ENCODE measurements at regions not wholly inside any gene's neighbourhood (a gene's known extent, or its start where the extent isn't known, plus 50 kb on each side); places are given as distances from the start of the nearest gene placed in this dataset.

- no peak overlapping the region for H2AFZ ChIP-seq (replicated peaks; ENCODE audit: low read length, poor library complexity)
- H3K23ac ChIP-seq (ENCODE audit: low read depth, low read length), result no peak overlapping the region
- ChIA-PET CTCF (no interaction called here), POLR2A (ENCODE audit: unreplicated experiment) (no interaction called here)
- H3K9ac ChIP-seq (ENCODE audit: low read depth, low read length), result no peak overlapping the region
- H4K20me1 ChIP-seq (ENCODE audit: insufficient read depth, low read length), result no peaks in the 10 kb centered on the region
- H3K56ac ChIP-seq (ENCODE audit: extremely low read depth, insufficient read depth, low read length), result no peak overlapping the region
- H2AK9ac ChIP-seq (replicated peaks; ENCODE audit: low read depth, low read length, poor library complexity), result no peak overlapping the region
- no peak for TF ChIP-seq RCOR1 (IDR thresholded peaks at IDR 0.05; ENCODE audit: insufficient replicate concordance, low read length)
- no peak for TF ChIP-seq MAZ (IDR thresholded peaks at IDR 0.05; ENCODE audit: borderline replicate concordance, low read depth, low read length)
- TF ChIP-seq MXI1 (IDR thresholded peaks at IDR 0.05; ENCODE audit: borderline replicate concordance, low read depth, low read length), result no peak
- no peak overlapping the region for H3K27ac ChIP-seq (ENCODE audit: insufficient read depth, low read length)
- H2AK5ac ChIP-seq (ENCODE audit: low read depth, low read length), result no peak overlapping the region
- BruUV-seq (replicated peaks), result no TSS peak
- no peak for DNase-seq
- no peaks in the 10 kb centered on the region for H3K79me1 ChIP-seq (ENCODE audit: low read depth in 1 of 2, low read length in 2 of 2)
- no peak overlapping the region for H3K4ac ChIP-seq (ENCODE audit: low read depth, low read length)
- in situ Hi-C loops (cut with MboI; ENCODE audit: low sequenced_read_pairs) (no loop called here), intact Hi-C loops (cut with micrococcal nuclease) (no loop called here), dilution Hi-C loops (cut with HindIII; ENCODE audit: low sequenced_read_pairs, unreplicated experiment) (no loop called here)
- H2BK15ac ChIP-seq (ENCODE audit: low read depth, low read length), result no peak overlapping the region
- no peak overlapping the region for H2BK20ac ChIP-seq (ENCODE audit: low read depth, low read length)
- no CpG with 5 or more reads among the region's 2 CpGs for WGBS, 2 experiments (ENCODE audit: extremely low coverage in 2 of 2, insufficient read length in 1 of 2)
- peaks cover 4% of the 10 kb centered on the region; the same call in 1 of the 2 replicates for H3K9me3 ChIP-seq (ENCODE audit: control insufficient read depth, insufficient read depth, low read length)
- H3K4me1 ChIP-seq (ENCODE audit: control insufficient read depth, insufficient read depth, low read length), result no peaks in the 10 kb centered on the region
- no peaks in the 10 kb centered on the region for H3K9me1 ChIP-seq (ENCODE audit: insufficient read depth, low read length)
- no peak overlapping the region for H4K91ac ChIP-seq (ENCODE audit: insufficient read depth, low read depth, low read length)
- no peak overlapping the region for H3K18ac ChIP-seq (ENCODE audit: low read depth, low read length)
- H4K8ac ChIP-seq (ENCODE audit: low read depth in 2 of 2, low read length in 2 of 2), result no peak overlapping the region
- H4K5ac ChIP-seq (ENCODE audit: low read depth, low read length), result no peak overlapping the region
- H2BK120ac ChIP-seq (ENCODE audit: low read depth, low read length), result no peak overlapping the region
- ATAC-seq (ENCODE audit: low read depth), result no peak
- H3K14ac ChIP-seq (replicated peaks; ENCODE audit: low read depth, low read length), result no peak overlapping the region
- no peak overlapping the region for H2BK5ac ChIP-seq (ENCODE audit: low read depth, low read length, poor library complexity, severe bottlenecking)
- no peak overlapping the region for H3K4me2 ChIP-seq (ENCODE audit: low read depth, low read length)
- H3K36me3 ChIP-seq (ENCODE audit: control insufficient read depth, insufficient read depth, low read length), result no peaks in the 10 kb centered on the region
- no peaks in the 10 kb centered on the region for H3K27me3 ChIP-seq (ENCODE audit: control insufficient read depth, insufficient read depth, low read length)
- H3K4me3 ChIP-seq (ENCODE audit: insufficient read depth, low read depth, low read length), result no peak overlapping the region
Measured at GRCh38 chr13:82010780-82011179, 1669.9 kb upstream of the SPRY2 start.

All from IMR-90 (cell line).